H1 (cell line): ENCODE measurements at regions not wholly inside any gene's neighbourhood (a gene's known extent, or its start where the extent isn't known, plus 50 kb on each side); places are given as distances from the start of the nearest gene placed in this dataset.

Source experiments
- CTCF ChIA-PET: fragments of 300-600 bp; sonication (Branson Sonifier 250); formaldehyde crosslinking; loops from one replicate; lab custom pipeline; 2021; ENCODE audit not compliant: partially characterized antibody; lab: Charles Lee
- POLR2A ChIA-PET: fragments of 300-600 bp; sonication (Branson Sonifier 250); formaldehyde crosslinking; loops from one replicate; lab custom pipeline; 2021; ENCODE audit warnings: inconsistent platforms; ENCODE audit not compliant: partially characterized antibody; lab: Charles Lee
- DNase-seq, 2 experiments: peaks; one replicate each; pipeline versions ENCODE4 v3.0.0 to v3.0.0-alpha.2; 2010 to 2022; ENCODE audit warnings: low spot score in 2 of 2, low read depth in 1 of 2, mixed read lengths in 1 of 2
- FAIRE-seq: peaks from 2 replicates; lab custom pipeline; 2011; peaks lifted over from hg19 to GRCh38; lab: Jason Lieb, UNC
- H2AFZ ChIP-seq: 2 replicates; pipeline ENCODE4 v1.8.1; 2012; ENCODE audit warnings: low read length, inconsistent platforms
- H2AK5ac ChIP-seq: 2 replicates; pipeline ENCODE4 v1.6.1; 2013; ENCODE audit warnings: low read depth, low read length
- H2BK120ac ChIP-seq: replicated peaks from 2 replicates; pipeline ENCODE3; 2013; ENCODE audit warnings: low read depth, low read length, inconsistent platforms
- H2BK12ac ChIP-seq: 2 replicates; pipeline ENCODE4 v1.6.1; 2013; ENCODE audit warnings: low read depth, low read length
- H2BK15ac ChIP-seq: 2 replicates; pipeline ENCODE4 v1.6.1; 2013; ENCODE audit warnings: low read length
- H2BK20ac ChIP-seq: 2 replicates; pipeline ENCODE4 v1.6.1; 2013; ENCODE audit warnings: low read length
- H2BK5ac ChIP-seq: 2 replicates; pipeline ENCODE4 v1.6.1; 2013; ENCODE audit warnings: low read depth, low read length
- H3K14ac ChIP-seq: 2 replicates; pipeline ENCODE4 v1.6.1; 2013; ENCODE audit warnings: inconsistent platforms; ENCODE audit not compliant: insufficient read length
- H3K18ac ChIP-seq: 2 replicates; pipeline ENCODE4 v1.6.1; 2013; ENCODE audit warnings: low read length; ENCODE audit errors: extremely low read depth
- H3K23ac ChIP-seq: 2 replicates; pipeline ENCODE4 v1.6.1; 2013; ENCODE audit warnings: inconsistent platforms; ENCODE audit not compliant: insufficient read length
- H3K23me2 ChIP-seq: 2 replicates; pipeline ENCODE4 v1.6.1; 2013; ENCODE audit warnings: low read depth, low read length
- H3K27ac ChIP-seq: 2 replicates; pipeline ENCODE4 v1.6.1; 2011; ENCODE audit warnings: low read depth, low read length, inconsistent platforms
- H3K27me3 ChIP-seq, 4 experiments: replicated peaks in 1 of 4; 1 replicate in 1 of 4; 2 replicates in 3 of 4; pipeline versions ENCODE4 v1.6.1 to v1.8.1; 2011 to 2013; ENCODE audit warnings: low read length in 3 of 4, mild to moderate bottlenecking in 3 of 4, inconsistent platforms in 2 of 4, mixed read lengths in 2 of 4, moderate library complexity in 1 of 4; ENCODE audit not compliant: control insufficient read depth in 3 of 4, insufficient read depth in 3 of 4; ENCODE audit errors: extremely low read depth in 1 of 4
- H3K36me3 ChIP-seq, 4 experiments: 2 replicates each; pipeline versions ENCODE4 v1.6.1 to v1.8.1; 2011 to 2013; ENCODE audit warnings: mild to moderate bottlenecking in 4 of 4, low read length in 3 of 4, moderate library complexity in 2 of 4, control low read depth in 1 of 4, inconsistent platforms in 1 of 4; ENCODE audit not compliant: insufficient read depth in 4 of 4, control insufficient read depth in 2 of 4
- H3K4ac ChIP-seq: replicated peaks from 2 replicates; pipeline ENCODE3; 2013; ENCODE audit warnings: low read length, low read depth, mixed read lengths, inconsistent platforms; ENCODE audit not compliant: insufficient read length
- H3K4me1 ChIP-seq, 4 experiments: replicated peaks in 1 of 4; 1 replicate in 1 of 4; 2 replicates in 3 of 4; pipeline versions ENCODE4 v1.6.1 to v1.8.1; 2011 to 2013; ENCODE audit warnings: low read length in 3 of 4, inconsistent platforms in 2 of 4, mixed read lengths in 1 of 4; ENCODE audit not compliant: insufficient read depth in 4 of 4, control insufficient read depth in 3 of 4
- H3K4me2 ChIP-seq, 2 experiments: 2 replicates each; pipeline versions ENCODE4 v1.6.1 to v1.8.1; 2011 to 2013; ENCODE audit warnings: low read depth in 2 of 2, low read length in 2 of 2, control low read depth in 1 of 2, inconsistent platforms in 1 of 2, mild to moderate bottlenecking in 1 of 2; ENCODE audit not compliant: insufficient read depth in 1 of 2
- H3K4me3 ChIP-seq, 4 experiments: fragments of 200-600, 300-600 bp in 1 of 4; sonication (generic), shearing (Covaris generic), sonication (Bioruptor Twin) in 1 of 4; 2 replicates each; pipeline versions ENCODE4 v1.5.1 to v1.8.1; 2011 to 2016; ENCODE audit warnings: low read length in 4 of 4, low read depth in 3 of 4, control low read depth in 2 of 4, inconsistent platforms in 2 of 4, mild to moderate bottlenecking in 2 of 4, mixed read lengths in 1 of 4, moderate library complexity in 1 of 4; ENCODE audit not compliant: insufficient read depth in 2 of 4; ENCODE audit errors: extremely low read depth in 1 of 4
- H3K56ac ChIP-seq: replicated peaks from 2 replicates; pipeline ENCODE3; 2013; ENCODE audit warnings: low read depth, mild to moderate bottlenecking, mixed read lengths, low read length, inconsistent platforms; ENCODE audit not compliant: insufficient read length
- H3K79me1 ChIP-seq: 2 replicates; pipeline ENCODE4 v1.6.1; 2013; ENCODE audit warnings: low read depth, low read length, control low read depth
- H3K79me2 ChIP-seq, 2 experiments: 2 replicates each; pipeline versions ENCODE4 v1.6.1 to v1.8.1; 2012 to 2013; ENCODE audit warnings: low read length in 2 of 2, mild to moderate bottlenecking in 2 of 2, inconsistent platforms in 1 of 2; ENCODE audit not compliant: insufficient read depth in 2 of 2, control insufficient read depth in 1 of 2
- H3K9ac ChIP-seq, 4 experiments: replicated peaks in 1 of 4; 1 replicate in 1 of 4; 2 replicates in 3 of 4; pipeline versions ENCODE4 v1.6.1 to v1.8.1; 2011 to 2013; ENCODE audit warnings: low read depth in 3 of 4, low read length in 3 of 4, control low read depth in 2 of 4, mild to moderate bottlenecking in 2 of 4, moderate library complexity in 2 of 4, inconsistent platforms in 1 of 4; ENCODE audit errors: extremely low read depth in 1 of 4
- H3K9me3 ChIP-seq, 2 experiments: 2 replicates each; pipeline versions ENCODE4 v1.6.1 to v1.8.1; 2012 to 2013; ENCODE audit warnings: mild to moderate bottlenecking in 2 of 2, moderate library complexity in 2 of 2, control low read depth in 1 of 2, inconsistent platforms in 1 of 2, low read depth in 1 of 2, low read length in 1 of 2, mixed read lengths in 1 of 2; ENCODE audit not compliant: insufficient read depth in 2 of 2
- H4K20me1 ChIP-seq, 2 experiments: replicated peaks in 1 of 2; 2 replicates each; pipeline versions ENCODE3 to v1.8.1; 2011 to 2013; ENCODE audit warnings: inconsistent platforms in 2 of 2, low read length in 2 of 2, mild to moderate bottlenecking in 1 of 2; ENCODE audit not compliant: insufficient read depth in 2 of 2, control insufficient read depth in 1 of 2
- H4K5ac ChIP-seq: 2 replicates; pipeline ENCODE4 v1.6.1; 2013; ENCODE audit warnings: low read length, low read depth, mixed read lengths, inconsistent platforms; ENCODE audit not compliant: insufficient read length
- H4K8ac ChIP-seq: 2 replicates; pipeline ENCODE4 v1.8.0; 2013; ENCODE audit warnings: mild to moderate bottlenecking, moderate library complexity, low read length, inconsistent platforms; ENCODE audit not compliant: insufficient read depth; ENCODE audit errors: extremely low read depth
- H4K91ac ChIP-seq: replicated peaks from 2 replicates; pipeline ENCODE3; 2013; ENCODE audit warnings: low read length, mixed read lengths, inconsistent platforms; ENCODE audit not compliant: insufficient read length
- KDM1A ChIP-seq: fragments of 200-600, 300-600 bp; sonication (generic); IDR thresholded peaks from 2 replicates; pipeline ENCODE4 v1.7.1; 2016; ENCODE audit warnings: mild to moderate bottlenecking, low read length, borderline replicate concordance
- KDM4A ChIP-seq: IDR thresholded peaks from one replicate; pipeline ENCODE4 v1.7.1; 2012; ENCODE audit warnings: low read depth, mild to moderate bottlenecking, moderate library complexity, low read length, inconsistent platforms; ENCODE audit not compliant: severe bottlenecking
- MAFK ChIP-seq: IDR thresholded peaks from 2 replicates; pipeline ENCODE4 v1.6.1; 2012; ENCODE audit warnings: low read depth, mild to moderate bottlenecking, improper control_type of control experiment, low read length
- NRF1 ChIP-seq: IDR thresholded peaks from 2 replicates; pipeline ENCODE4 v1.6.1; 2011; ENCODE audit warnings: mild to moderate bottlenecking, low read depth, low read length, improper control_type of control experiment
- SIRT6 ChIP-seq: IDR thresholded peaks from one replicate; pipeline ENCODE4 v1.7.1; 2012; ENCODE audit warnings: low read length, inconsistent platforms
- SP2 ChIP-seq: IDR thresholded peaks from 2 replicates; pipeline ENCODE4 v1.6.1; 2012; ENCODE audit warnings: mild to moderate bottlenecking, low read length, inconsistent platforms
- TAF1 ChIP-seq: IDR thresholded peaks from 2 replicates; pipeline ENCODE4 v1.6.1; 2011; ENCODE audit warnings: mild to moderate bottlenecking, low read depth, low read length
- WGBS, 2 experiments: shearing (Covaris generic) in 1 of 2; methylation state at CpG; one replicate each; pipeline versions ENCODE4 v1.1.6 to v1.1.7; 2013 to 2015; ENCODE audit warnings: low lambda C conversion rate in 2 of 2, mixed read lengths in 2 of 2, inconsistent platforms in 1 of 2, low coverage in 1 of 2, missing lambda C conversion rate in 1 of 2; ENCODE audit not compliant: insufficient replicate concordance in 2 of 2, insufficient coverage in 1 of 2, insufficient read length in 1 of 2; ENCODE audit errors: extremely low coverage in 1 of 2, missing lambda C conversion rate in 1 of 2; 5-methylcytosine and 5-hydroxymethylcytosine counted together

GRCh38 chr20:6852478-6852877 is 85.0 kb downstream of the BMP2 start:
- Histone ChIP-seq H3K14ac (no peak overlapping the region), H4K20me1 (no peaks in the 10 kb centered on the region), H3K23me2 (no peaks in the 10 kb centered on the region), H2BK15ac (no peak overlapping the region), H3K4me1 (peaks cover 0 to 9% (median 2%) of the 10 kb centered on the region in 4 experiments; a peak in 1 of 7 replicates), H2BK5ac (no peak overlapping the region), H3K79me1 (no peaks in the 10 kb centered on the region), H3K9me3 (no peaks in the 10 kb centered on the region), H3K18ac (no peak overlapping the region), H3K4ac (no peak overlapping the region), H4K5ac (no peak overlapping the region), H4K91ac (no peak overlapping the region), H3K23ac (no peak overlapping the region), H2BK20ac (no peak overlapping the region), H3K79me2 (no peaks in the 10 kb centered on the region), H4K8ac (no peak overlapping the region), H3K36me3 (no peaks in the 10 kb centered on the region), H3K56ac (no peak overlapping the region), H2BK120ac (no peak overlapping the region), H3K4me2 (no peak overlapping the region), H3K27me3 (no peaks in the 10 kb centered on the region), H2BK12ac (no peak overlapping the region), H3K27ac (no peak overlapping the region), H3K9ac (no peak overlapping the region), H3K4me3 (no peak overlapping the region), H2AFZ (no peak overlapping the region), H2AK5ac (no peak overlapping the region)
- no peak for DNase-seq
- FAIRE-seq = no peak
- CTCF ChIA-PET = interaction anchor here (1.9 kb wide), 1 partner anchor 23 kb away, joined by 4 read pairs; no protein-coding TSS in a partner anchor
- WGBS, 2 experiments = 96% methylated on average over 4 of the region's 4 CpGs; no CpG with 5 or more reads in 1 of the 2 experiments
- TF ChIP-seq SIRT6 (no peak), MAFK (no peak), KDM1A (no peak), KDM4A (no peak), NRF1 (no peak), TAF1 (no peak), SP2 (no peak)
- POLR2A ChIA-PET = no interaction called here
